GM10248 (cell line): ENCODE measurements at regions not wholly inside any gene's neighbourhood (a gene's known extent, or its start where the extent isn't known, plus 50 kb on each side); places are given as distances from the start of the nearest gene placed in this dataset.

Experiments
- CTCF ChIA-PET: fragments of 300-600 bp; sonication (Branson Sonifier 250); formaldehyde crosslinking; extraction: SDS; loops from one replicate; lab custom pipeline; 2021; ENCODE audit warnings: antibody characterized with exemption; lab: Yijun Ruan, JAX
- POLR2A ChIA-PET: fragments of 350-650 bp; sonication (Branson Sonifier 250); formaldehyde crosslinking; extraction: SDS; loops from one replicate; lab custom pipeline; 2020; ENCODE audit warnings: antibody characterized with exemption; lab: Yijun Ruan, JAX
- DNase-seq: peaks from one replicate; pipeline ENCODE4 v3.0.0; 2012; ENCODE audit errors: extremely low spot score
- TF ChIP-seq, protein P1 (sequence below): IDR thresholded peaks from 2 replicates; pipeline ENCODE4 v1.5.1; 2012; ENCODE audit warnings: mild to moderate bottlenecking, low read depth; ENCODE audit errors: extremely low read depth, missing control alignments, control extremely low read depth

DNA sequence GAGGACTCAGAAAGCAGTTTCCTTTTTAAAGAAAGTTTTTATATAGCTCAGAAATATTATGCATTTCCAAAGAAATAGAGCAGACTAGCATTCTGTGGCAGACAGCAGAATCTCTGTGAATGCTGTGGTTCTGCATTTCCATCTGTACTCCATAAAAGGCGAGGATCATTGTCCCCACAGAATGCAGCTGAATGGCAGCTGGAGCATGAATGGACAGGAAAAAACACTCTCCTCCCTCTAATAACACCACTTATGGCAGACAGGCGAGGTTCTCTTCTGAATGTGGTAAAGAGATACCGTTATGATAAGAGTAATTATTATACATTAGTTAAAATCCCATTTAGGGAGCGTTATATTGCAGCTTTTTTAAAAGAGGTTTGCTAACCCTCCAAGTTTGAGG is 81.4 kb upstream of the WLS start:
- TF ChIP-seq, protein P1, sequence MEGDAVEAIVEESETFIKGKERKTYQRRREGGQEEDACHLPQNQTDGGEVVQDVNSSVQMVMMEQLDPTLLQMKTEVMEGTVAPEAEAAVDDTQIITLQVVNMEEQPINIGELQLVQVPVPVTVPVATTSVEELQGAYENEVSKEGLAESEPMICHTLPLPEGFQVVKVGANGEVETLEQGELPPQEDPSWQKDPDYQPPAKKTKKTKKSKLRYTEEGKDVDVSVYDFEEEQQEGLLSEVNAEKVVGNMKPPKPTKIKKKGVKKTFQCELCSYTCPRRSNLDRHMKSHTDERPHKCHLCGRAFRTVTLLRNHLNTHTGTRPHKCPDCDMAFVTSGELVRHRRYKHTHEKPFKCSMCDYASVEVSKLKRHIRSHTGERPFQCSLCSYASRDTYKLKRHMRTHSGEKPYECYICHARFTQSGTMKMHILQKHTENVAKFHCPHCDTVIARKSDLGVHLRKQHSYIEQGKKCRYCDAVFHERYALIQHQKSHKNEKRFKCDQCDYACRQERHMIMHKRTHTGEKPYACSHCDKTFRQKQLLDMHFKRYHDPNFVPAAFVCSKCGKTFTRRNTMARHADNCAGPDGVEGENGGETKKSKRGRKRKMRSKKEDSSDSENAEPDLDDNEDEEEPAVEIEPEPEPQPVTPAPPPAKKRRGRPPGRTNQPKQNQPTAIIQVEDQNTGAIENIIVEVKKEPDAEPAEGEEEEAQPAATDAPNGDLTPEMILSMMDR = no peak
- ChIA-PET POLR2A (no interaction called here), CTCF (interaction anchor here (1.0 to 1.3 kb wide), 2 partner anchors 10 kb away, joined by 3 read pairs; no protein-coding TSS in a partner anchor)
- DNase-seq = no peak

DNA sequence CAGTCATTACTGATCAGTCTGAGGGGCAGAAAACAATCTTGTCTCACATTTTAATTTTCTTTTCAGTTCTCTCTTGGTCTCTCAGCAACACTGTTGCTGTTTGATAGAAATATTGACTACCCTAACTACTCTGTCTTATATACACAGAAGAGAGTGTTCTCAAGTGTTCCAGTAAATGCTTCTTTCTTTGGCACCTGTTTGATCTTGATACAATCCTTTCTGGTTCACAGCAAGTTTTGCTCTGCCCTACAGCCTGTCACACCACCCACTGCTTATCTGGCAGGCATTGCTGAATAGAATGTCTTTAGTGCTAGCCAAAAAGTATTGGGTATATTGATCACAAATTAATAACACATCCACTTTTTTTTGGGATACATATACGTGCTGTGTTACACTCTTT is 75.7 kb upstream of the WLS start:
- CTCF ChIA-PET = interaction anchor here (1.3 kb wide), 1 partner anchor 543 kb away, joined by 3 read pairs; no protein-coding TSS in a partner anchor
- DNase-seq = no peak
- POLR2A ChIA-PET = no interaction called here
- TF ChIP-seq, protein P1 = no peak

DNA sequence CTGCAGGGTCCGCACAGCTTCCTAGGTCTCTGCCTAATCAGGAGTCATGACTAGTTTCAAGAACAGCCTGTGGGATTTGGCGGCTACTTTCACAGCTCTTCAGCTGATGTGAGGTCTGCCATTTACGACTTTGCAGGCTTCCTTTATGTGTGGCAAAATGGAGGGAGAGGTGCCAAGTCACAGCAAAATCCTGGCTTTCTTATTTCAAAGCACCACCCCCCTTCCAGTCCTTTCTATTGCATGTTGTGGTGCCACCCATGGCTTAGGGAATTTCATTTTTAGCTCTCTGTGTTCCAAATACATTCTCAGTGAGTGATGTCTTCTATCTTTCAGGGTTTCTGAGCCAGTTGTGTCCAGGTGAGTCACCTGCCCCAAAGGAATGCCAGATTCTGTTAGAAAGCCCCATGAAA is 75.1 kb upstream of the WLS start:
- CTCF ChIA-PET = interaction anchor here (1.3 kb wide), 1 partner anchor 542 kb away, joined by 3 read pairs; no protein-coding TSS in a partner anchor
- DNase-seq = no peak
- TF ChIP-seq, protein P1 = no peak
- POLR2A ChIA-PET = no interaction called here

DNA sequence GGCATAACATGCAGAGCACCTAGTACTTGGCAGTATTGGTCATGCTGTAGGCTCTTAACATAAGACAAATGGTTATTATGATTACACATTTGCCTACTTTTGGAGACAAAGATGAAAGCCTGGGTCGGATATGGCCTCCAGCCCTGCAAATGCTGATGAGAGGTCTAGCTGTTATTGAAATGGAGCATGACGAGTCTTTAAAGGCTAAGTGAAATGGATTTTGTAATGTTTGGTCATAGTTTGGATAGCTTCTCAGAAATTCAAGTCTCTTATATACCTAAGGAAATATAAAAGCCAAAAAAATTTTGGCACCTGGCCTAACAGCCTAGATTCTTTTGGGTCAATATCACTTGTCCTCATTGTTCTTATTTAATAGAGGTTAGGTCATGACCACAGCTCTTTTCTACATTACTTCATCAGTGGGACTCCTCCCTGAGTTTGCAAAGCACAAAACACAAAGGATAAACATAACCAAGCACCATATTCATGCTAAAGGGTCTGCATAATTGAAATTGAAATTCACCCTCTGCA is 69.2 kb upstream of the WLS start:
- POLR2A ChIA-PET = no interaction called here
- DNase-seq = no peak
- TF ChIP-seq, protein P1 = no peak
- CTCF ChIA-PET = interaction anchor here (1.1 to 1.3 kb wide), 3 partner anchors 9 to 18 kb away, joined by 3 read pairs; no protein-coding TSS in a partner anchor

DNA sequence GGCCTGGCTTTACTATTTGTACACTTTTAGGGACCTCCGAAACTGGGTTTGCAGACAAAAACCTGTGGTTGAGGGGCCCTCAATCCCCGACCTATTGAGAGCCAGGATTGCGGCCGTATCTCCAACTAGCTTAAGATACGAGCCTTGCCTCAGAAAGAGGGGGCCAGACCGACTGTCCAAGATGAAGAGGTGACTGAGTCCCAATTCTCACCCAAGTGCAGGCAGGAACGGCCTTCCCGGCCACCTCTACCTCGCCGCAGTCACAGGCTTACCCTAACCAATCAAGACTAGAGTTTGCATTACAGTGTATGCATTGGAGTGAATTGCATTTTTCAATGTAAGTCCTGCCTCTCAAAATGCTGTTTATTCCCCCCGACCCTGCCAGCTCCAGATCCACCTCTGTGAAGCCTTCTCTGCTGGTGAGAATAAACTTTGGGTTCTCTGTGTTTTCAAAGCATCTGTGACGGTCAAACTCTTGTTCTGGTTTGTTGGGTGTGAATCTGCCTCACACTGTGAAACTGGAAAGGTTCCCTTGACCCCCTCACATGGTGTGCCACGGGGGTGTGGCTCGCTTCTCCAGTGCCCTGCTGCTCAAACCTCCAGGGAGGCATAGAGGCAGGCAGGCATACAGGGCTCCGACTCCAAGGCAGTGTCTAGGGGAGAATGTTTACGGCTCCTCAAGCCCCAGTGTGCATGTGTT is 62.2 kb upstream of the WLS start:
- POLR2A ChIA-PET = no interaction called here
- TF ChIP-seq, protein P1 = no peak
- no peak for DNase-seq
- CTCF ChIA-PET = no interaction called here

DNA sequence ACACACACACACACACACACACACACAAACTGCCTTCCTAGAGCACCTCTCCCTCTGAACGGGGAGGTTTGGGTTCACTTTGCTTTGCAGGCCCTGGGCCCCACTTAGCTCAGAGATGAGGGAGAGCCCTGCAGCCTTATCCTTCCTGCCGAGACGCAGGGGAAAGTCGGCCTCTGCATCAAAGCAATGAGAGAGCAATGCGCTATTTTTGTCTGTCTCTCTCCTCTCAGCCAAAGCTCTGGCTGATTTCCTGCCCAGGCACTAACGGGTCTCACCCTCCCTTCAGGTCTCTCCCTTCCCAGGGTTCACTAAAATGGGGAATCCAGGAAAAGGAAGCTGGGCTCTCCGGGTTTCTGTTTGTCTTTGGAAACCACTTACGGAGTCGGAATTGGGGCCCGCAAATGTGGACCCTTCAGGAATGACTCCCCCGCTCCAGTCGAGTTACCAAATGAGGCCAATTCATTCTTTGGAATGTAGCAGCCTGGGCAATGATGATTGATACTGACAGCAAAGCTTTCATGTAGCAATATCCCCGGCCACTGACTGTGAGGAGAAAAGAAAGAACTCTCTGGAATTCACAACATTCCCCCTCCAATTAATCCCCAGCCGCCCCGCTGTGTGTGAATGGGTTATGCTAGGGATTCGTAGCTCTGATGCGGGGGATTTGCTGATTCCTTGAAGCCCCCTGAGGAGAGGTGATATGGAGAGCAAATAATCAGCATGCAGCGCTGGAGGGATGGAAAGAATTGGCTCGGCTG is 61.5 kb upstream of the WLS start:
- DNase-seq = no peak
- ChIA-PET CTCF (no interaction called here), POLR2A (no interaction called here)
- TF ChIP-seq, protein P1 = no peak
